HCT116 (cell line): ENCODE measurements at regions not wholly inside any gene's neighbourhood (a gene's known extent, or its start where the extent isn't known, plus 50 kb on each side); places are given as distances from the start of the nearest gene placed in this dataset.

ENCODE experiments used
- ATAC-seq: fragments of 200-7000 bp; cut with Tn5 transposase; 2 replicates; pipeline ENCODE4 v1.9.1; 2020; ENCODE audit warnings: mild to moderate bottlenecking, moderate library complexity
- BruUV-seq: library from RNA; stranded (reverse); fragments of 400-500 nt; replicated peaks from 2 replicates; lab custom pipeline; 2021; lab: Mats Ljungman, UMichigan
- CTCF ChIA-PET: fragments of 300-600 bp; sonication (Branson Sonifier 250); formaldehyde crosslinking; loops from one replicate; lab custom pipeline; 2021; ENCODE audit warnings: antibody characterized with exemption; lab: Charles Lee
- POLR2A ChIA-PET: fragments of 300-600, 350-600 bp; sonication (Branson Sonifier 250); formaldehyde crosslinking; loops from one replicate; lab custom pipeline; 2021; ENCODE audit warnings: antibody characterized with exemption; lab: Charles Lee
- RAD21 ChIA-PET, 2 experiments: fragments of 300-600 bp; sonication (Branson Sonifier 250); formaldehyde crosslinking; loops; one replicate each; lab custom pipeline; 2023; ENCODE audit warnings: low total read pairs in 2 of 2; ENCODE audit not compliant: uncharacterized antibody in 2 of 2, unreplicated experiment in 2 of 2, low non-redundant PET in 1 of 2; lab: Charles Lee
- DNase-seq: peaks from one replicate; pipeline ENCODE4 v3.0.0-alpha.2; 2010; ENCODE audit warnings: low read depth, low spot score
- H2AFZ ChIP-seq: fragments of 200-600 bp; shearing (Covaris generic), sonication (generic); 2 replicates; pipeline ENCODE4 v1.6.1; 2017; ENCODE audit warnings: low read depth, mixed run types, mixed read lengths, antibody characterized with exemption, low read length; ENCODE audit not compliant: poor library complexity, severe bottlenecking
- H3K27ac ChIP-seq: 2 replicates; pipeline ENCODE4 v1.5.1; 2012; ENCODE audit warnings: low read depth, low read length
- H3K27me3 ChIP-seq: fragments of 200-600 bp; sonication (generic); 2 replicates; pipeline ENCODE4 v1.6.1; 2016; ENCODE audit warnings: mixed run types, low read length, mixed read lengths; ENCODE audit not compliant: insufficient read depth
- H3K36me3 ChIP-seq, 2 experiments: fragments of 200-500 bp in 1 of 2; fragments of 200-600 bp in 1 of 2; sonication (Bioruptor generic) in 1 of 2; sonication (generic) in 1 of 2; 2 replicates each; pipeline versions ENCODE4 v1.5.1 to v1.6.1; 2014 to 2016; ENCODE audit warnings: low read length in 2 of 2, inconsistent platforms in 1 of 2, mixed read lengths in 1 of 2, mixed run types in 1 of 2; ENCODE audit not compliant: insufficient read depth in 2 of 2, control insufficient read depth in 1 of 2
- H3K4me1 ChIP-seq, 2 experiments: fragments of 200-600 bp in 1 of 2; sonication (generic) in 1 of 2; 2 replicates each; pipeline versions ENCODE4 v1.5.1 to v1.6.1; 2012 to 2017; ENCODE audit warnings: low read length in 2 of 2, inconsistent platforms in 1 of 2, mild to moderate bottlenecking in 1 of 2, mixed read lengths in 1 of 2, mixed run types in 1 of 2, moderate library complexity in 1 of 2; ENCODE audit not compliant: insufficient read depth in 2 of 2, control insufficient read depth in 1 of 2
- H3K4me2 ChIP-seq: fragments of 200-600 bp; sonication (generic); 2 replicates; pipeline ENCODE4 v1.6.1; 2017; ENCODE audit warnings: mixed run types, low read length, mixed read lengths
- H3K4me3 ChIP-seq, 2 experiments: fragments of 200-600 bp in 1 of 2; sonication (generic) in 1 of 2; replicated peaks in 1 of 2; 2 replicates each; pipeline ENCODE4 v1.5.1; 2011 to 2016; ENCODE audit warnings: low read length in 2 of 2, control low read depth in 1 of 2, low read depth in 1 of 2, mild to moderate bottlenecking in 1 of 2, mixed read lengths in 1 of 2, mixed run types in 1 of 2
- H3K79me2 ChIP-seq: fragments of 200-600 bp; sonication (generic); 2 replicates; pipeline ENCODE4 v1.6.1; 2017; ENCODE audit warnings: mild to moderate bottlenecking, mixed run types, low read length, moderate library complexity, mixed read lengths; ENCODE audit not compliant: insufficient read depth
- H3K9ac ChIP-seq: fragments of 200-600 bp; sonication (generic); 2 replicates; pipeline ENCODE4 v1.6.1; 2016; ENCODE audit warnings: low read length, mixed read lengths
- H3K9me2 ChIP-seq: fragments of 200-600 bp; sonication (generic), shearing (Covaris generic); 2 replicates; pipeline ENCODE4 v1.6.1; 2017; ENCODE audit warnings: mixed run types, mild to moderate bottlenecking, moderate library complexity; ENCODE audit not compliant: insufficient read depth
- H3K9me3 ChIP-seq, 2 experiments: fragments of 200-500 bp in 1 of 2; fragments of 200-600 bp in 1 of 2; sonication (Bioruptor generic) in 1 of 2; sonication (generic) in 1 of 2; 2 replicates each; pipeline ENCODE4 v1.6.1; 2014 to 2017; ENCODE audit warnings: low read length in 2 of 2, mixed read lengths in 2 of 2, inconsistent platforms in 1 of 2, low read depth in 1 of 2, mild to moderate bottlenecking in 1 of 2, mixed run types in 1 of 2, moderate library complexity in 1 of 2; ENCODE audit not compliant: control insufficient read depth in 1 of 2, insufficient read depth in 1 of 2
- H4K20me1 ChIP-seq: fragments of 200-600 bp; sonication (generic), shearing (Covaris generic); 2 replicates; pipeline ENCODE4 v1.6.1; 2017; ENCODE audit warnings: mixed run types, mild to moderate bottlenecking, moderate library complexity; ENCODE audit not compliant: insufficient read depth
- CEBPB ChIP-seq: IDR thresholded peaks from 2 replicates; pipeline ENCODE4 v1.6.1; 2012; ENCODE audit warnings: low read depth
- EGR1 ChIP-seq: IDR thresholded peaks from 2 replicates; pipeline ENCODE4 v1.6.1; 2012; ENCODE audit warnings: low read depth
- ELF1 ChIP-seq: IDR thresholded peaks from 2 replicates; pipeline ENCODE4 v1.6.1; 2012; ENCODE audit warnings: low read depth, borderline replicate concordance
- EZH2 ChIP-seq: fragments of 200-600 bp; sonication (generic); IDR thresholded peaks from 2 replicates; pipeline ENCODE4 v1.6.1; 2017; ENCODE audit warnings: antibody characterized with exemption, mixed run types
- EZH2phosphoT487 ChIP-seq: fragments of 200-600 bp; IDR thresholded peaks from 2 replicates; pipeline ENCODE4 v1.6.1; 2018; ENCODE audit warnings: antibody characterized with exemption, borderline replicate concordance
- FOSL1 ChIP-seq: IDR thresholded peaks from 2 replicates; pipeline ENCODE4 v1.6.1; 2012; ENCODE audit warnings: low read depth
- JUND ChIP-seq: IDR thresholded peaks from 2 replicates; pipeline ENCODE4 v1.6.1; 2012
- POLR2A ChIP-seq: IDR thresholded peaks from 2 replicates; pipeline ENCODE4 v1.7.0; 2011; ENCODE audit warnings: borderline replicate concordance; ENCODE audit not compliant: insufficient read depth, insufficient read length; ENCODE audit errors: extremely low read depth
- POLR2AphosphoS5 ChIP-seq: IDR thresholded peaks from 2 replicates; pipeline ENCODE4 v1.6.1; 2011; ENCODE audit warnings: mild to moderate bottlenecking, low read depth, low read length, moderate library complexity
- RAD21 ChIP-seq: IDR thresholded peaks from 2 replicates; pipeline ENCODE4 v1.6.1; 2012; ENCODE audit warnings: low read depth, mild to moderate bottlenecking
- SRF ChIP-seq: IDR thresholded peaks from 2 replicates; pipeline ENCODE4 v1.6.1; 2012; ENCODE audit warnings: low read depth
- TCF7L2 ChIP-seq: IDR thresholded peaks from 2 replicates; pipeline ENCODE4 v1.7.0; 2011; ENCODE audit warnings: borderline replicate concordance, inconsistent platforms; ENCODE audit not compliant: insufficient read depth, insufficient read length; ENCODE audit errors: extremely low read depth
- YY1 ChIP-seq: IDR thresholded peaks from 2 replicates; pipeline ENCODE4 v1.6.1; 2011; ENCODE audit warnings: low read length, low read depth, moderate library complexity, mild to moderate bottlenecking; ENCODE audit not compliant: insufficient replicate concordance; ENCODE audit errors: extremely low read depth
- ZNF274 ChIP-seq: fragments of 200-500 bp; sonication (Bioruptor generic); IDR thresholded peaks from 2 replicates; pipeline ENCODE4 v1.6.1; 2014; ENCODE audit warnings: mild to moderate bottlenecking, low read depth, low read length, inconsistent platforms
- intact Hi-C: fragments of 100-400 bp; cut with micrococcal nuclease; formaldehyde crosslinking; loops from 2 replicates; pipeline ENCODE4 v1.10.0; 2022
- TF ChIP-seq, protein P1 (sequence below): IDR thresholded peaks from 2 replicates; pipeline ENCODE4 v1.6.1; 2012
- TF ChIP-seq, protein P2 (sequence below): IDR thresholded peaks from 2 replicates; pipeline ENCODE4 v1.6.1; 2012
- TF ChIP-seq, protein P3 (sequence below): IDR thresholded peaks from 2 replicates; pipeline ENCODE4 v1.6.1; 2012; ENCODE audit warnings: low read depth
- TF ChIP-seq, protein P4 (sequence below): IDR thresholded peaks from 2 replicates; pipeline ENCODE4 v1.6.1; 2011; ENCODE audit warnings: mild to moderate bottlenecking, low read length, moderate library complexity; ENCODE audit not compliant: insufficient replicate concordance; ENCODE audit errors: extremely low read depth
- TF ChIP-seq, protein P5 (sequence below), 3 experiments: fragments of 200-600 bp in 1 of 3; sonication (generic) in 1 of 3; IDR thresholded peaks in 2 of 3; conservative IDR thresholded peaks in 1 of 3; 2 replicates each; pipeline ENCODE4 v1.5.1; 2012 to 2017; ENCODE audit warnings: low read depth in 2 of 3, low read length in 2 of 3, antibody characterized with exemption in 1 of 3, borderline replicate concordance in 1 of 3, control low read depth in 1 of 3, mild to moderate bottlenecking in 1 of 3, mixed read lengths in 1 of 3, mixed run types in 1 of 3, moderate library complexity in 1 of 3; ENCODE audit not compliant: insufficient read depth in 1 of 3

DNA sequence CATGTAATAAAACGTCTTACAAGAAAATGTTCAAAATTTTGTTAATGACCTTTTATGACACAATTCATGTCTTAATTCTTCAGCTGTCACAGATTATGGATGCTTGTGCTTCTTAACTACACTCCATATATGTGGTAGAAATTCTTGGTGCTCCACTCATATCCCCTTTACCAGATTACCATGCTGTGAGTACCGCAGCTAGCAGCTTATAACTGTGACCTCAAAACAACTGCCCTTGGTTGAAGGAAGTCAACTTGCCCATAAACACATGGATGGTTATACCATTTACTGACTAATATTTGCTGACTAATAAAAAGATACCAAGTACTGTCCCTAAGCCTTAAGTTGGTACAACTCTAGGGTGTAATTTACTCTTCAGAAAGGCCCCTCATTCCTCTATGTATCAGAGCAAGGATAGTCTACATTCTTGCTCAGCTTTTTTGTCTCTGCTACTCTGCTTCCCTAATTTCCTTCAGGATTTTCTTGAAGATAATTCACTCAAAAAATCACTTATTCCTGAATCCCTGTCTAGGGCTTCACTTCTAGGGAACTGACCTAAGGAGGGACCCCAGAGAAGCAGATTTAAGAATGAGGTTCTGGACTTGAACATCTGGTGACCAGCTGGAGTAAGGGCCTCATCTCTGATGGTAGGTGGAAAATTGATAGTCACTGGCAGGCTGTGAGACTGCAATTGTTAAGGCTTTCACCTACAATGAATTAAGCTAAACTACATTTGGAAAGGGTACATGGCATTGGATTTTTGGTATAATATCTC is 152.3 kb downstream of the SLC6A15 start:
- no peak overlapping the region for H3K4me3 ChIP-seq
- no peak overlapping the region for H3K9ac ChIP-seq
- TF ChIP-seq CEBPB (no peak), JUND (no peak), POLR2A (no peak), POLR2AphosphoS5 (no peak), RAD21 (no peak), EZH2 (no peak), TCF7L2 (no peak), EGR1 (no peak), ELF1 (no peak), SRF (no peak), ZNF274 (no peak), EZH2phosphoT487 (no peak), FOSL1 (no peak), YY1 (no peak)
- TF ChIP-seq, protein P1, sequence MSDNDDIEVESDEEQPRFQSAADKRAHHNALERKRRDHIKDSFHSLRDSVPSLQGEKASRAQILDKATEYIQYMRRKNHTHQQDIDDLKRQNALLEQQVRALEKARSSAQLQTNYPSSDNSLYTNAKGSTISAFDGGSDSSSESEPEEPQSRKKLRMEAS, result no peak
- TF ChIP-seq, protein P2, sequence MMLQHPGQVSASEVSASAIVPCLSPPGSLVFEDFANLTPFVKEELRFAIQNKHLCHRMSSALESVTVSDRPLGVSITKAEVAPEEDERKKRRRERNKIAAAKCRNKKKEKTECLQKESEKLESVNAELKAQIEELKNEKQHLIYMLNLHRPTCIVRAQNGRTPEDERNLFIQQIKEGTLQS, result no peak
- TF ChIP-seq, protein P3, sequence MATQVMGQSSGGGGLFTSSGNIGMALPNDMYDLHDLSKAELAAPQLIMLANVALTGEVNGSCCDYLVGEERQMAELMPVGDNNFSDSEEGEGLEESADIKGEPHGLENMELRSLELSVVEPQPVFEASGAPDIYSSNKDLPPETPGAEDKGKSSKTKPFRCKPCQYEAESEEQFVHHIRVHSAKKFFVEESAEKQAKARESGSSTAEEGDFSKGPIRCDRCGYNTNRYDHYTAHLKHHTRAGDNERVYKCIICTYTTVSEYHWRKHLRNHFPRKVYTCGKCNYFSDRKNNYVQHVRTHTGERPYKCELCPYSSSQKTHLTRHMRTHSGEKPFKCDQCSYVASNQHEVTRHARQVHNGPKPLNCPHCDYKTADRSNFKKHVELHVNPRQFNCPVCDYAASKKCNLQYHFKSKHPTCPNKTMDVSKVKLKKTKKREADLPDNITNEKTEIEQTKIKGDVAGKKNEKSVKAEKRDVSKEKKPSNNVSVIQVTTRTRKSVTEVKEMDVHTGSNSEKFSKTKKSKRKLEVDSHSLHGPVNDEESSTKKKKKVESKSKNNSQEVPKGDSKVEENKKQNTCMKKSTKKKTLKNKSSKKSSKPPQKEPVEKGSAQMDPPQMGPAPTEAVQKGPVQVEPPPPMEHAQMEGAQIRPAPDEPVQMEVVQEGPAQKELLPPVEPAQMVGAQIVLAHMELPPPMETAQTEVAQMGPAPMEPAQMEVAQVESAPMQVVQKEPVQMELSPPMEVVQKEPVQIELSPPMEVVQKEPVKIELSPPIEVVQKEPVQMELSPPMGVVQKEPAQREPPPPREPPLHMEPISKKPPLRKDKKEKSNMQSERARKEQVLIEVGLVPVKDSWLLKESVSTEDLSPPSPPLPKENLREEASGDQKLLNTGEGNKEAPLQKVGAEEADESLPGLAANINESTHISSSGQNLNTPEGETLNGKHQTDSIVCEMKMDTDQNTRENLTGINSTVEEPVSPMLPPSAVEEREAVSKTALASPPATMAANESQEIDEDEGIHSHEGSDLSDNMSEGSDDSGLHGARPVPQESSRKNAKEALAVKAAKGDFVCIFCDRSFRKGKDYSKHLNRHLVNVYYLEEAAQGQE, result no peak
- TF ChIP-seq, protein P4, sequence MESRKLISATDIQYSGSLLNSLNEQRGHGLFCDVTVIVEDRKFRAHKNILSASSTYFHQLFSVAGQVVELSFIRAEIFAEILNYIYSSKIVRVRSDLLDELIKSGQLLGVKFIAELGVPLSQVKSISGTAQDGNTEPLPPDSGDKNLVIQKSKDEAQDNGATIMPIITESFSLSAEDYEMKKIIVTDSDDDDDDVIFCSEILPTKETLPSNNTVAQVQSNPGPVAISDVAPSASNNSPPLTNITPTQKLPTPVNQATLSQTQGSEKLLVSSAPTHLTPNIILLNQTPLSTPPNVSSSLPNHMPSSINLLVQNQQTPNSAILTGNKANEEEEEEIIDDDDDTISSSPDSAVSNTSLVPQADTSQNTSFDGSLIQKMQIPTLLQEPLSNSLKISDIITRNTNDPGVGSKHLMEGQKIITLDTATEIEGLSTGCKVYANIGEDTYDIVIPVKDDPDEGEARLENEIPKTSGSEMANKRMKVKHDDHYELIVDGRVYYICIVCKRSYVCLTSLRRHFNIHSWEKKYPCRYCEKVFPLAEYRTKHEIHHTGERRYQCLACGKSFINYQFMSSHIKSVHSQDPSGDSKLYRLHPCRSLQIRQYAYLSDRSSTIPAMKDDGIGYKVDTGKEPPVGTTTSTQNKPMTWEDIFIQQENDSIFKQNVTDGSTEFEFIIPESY, result no peak
- TF ChIP-seq, protein P5, sequence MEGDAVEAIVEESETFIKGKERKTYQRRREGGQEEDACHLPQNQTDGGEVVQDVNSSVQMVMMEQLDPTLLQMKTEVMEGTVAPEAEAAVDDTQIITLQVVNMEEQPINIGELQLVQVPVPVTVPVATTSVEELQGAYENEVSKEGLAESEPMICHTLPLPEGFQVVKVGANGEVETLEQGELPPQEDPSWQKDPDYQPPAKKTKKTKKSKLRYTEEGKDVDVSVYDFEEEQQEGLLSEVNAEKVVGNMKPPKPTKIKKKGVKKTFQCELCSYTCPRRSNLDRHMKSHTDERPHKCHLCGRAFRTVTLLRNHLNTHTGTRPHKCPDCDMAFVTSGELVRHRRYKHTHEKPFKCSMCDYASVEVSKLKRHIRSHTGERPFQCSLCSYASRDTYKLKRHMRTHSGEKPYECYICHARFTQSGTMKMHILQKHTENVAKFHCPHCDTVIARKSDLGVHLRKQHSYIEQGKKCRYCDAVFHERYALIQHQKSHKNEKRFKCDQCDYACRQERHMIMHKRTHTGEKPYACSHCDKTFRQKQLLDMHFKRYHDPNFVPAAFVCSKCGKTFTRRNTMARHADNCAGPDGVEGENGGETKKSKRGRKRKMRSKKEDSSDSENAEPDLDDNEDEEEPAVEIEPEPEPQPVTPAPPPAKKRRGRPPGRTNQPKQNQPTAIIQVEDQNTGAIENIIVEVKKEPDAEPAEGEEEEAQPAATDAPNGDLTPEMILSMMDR (IDR thresholded peaks at IDR 0.05 in 2 of 3, conservative IDR thresholded peaks at IDR 0.05 in 1 of 3; ENCODE audit: borderline replicate concordance in 1 of 3, insufficient read depth in 1 of 3, low read depth in 2 of 3, low read length in 2 of 3), result no peak
- H3K4me1 ChIP-seq, result no peaks in the 10 kb centered on the region
- no peak overlapping the region for H3K27ac ChIP-seq
- intact Hi-C loops, result no loop called here
- DNase-seq (no peak), ATAC-seq (no peak)
- no peaks in the 10 kb centered on the region for H3K9me3 ChIP-seq
- no peaks in the 10 kb centered on the region for H3K9me2 ChIP-seq
- H2AFZ ChIP-seq, result no peak overlapping the region
- no peaks in the 10 kb centered on the region for H3K27me3 ChIP-seq
- POLR2A ChIA-PET, result no interaction called here
- no peak overlapping the region for H3K4me2 ChIP-seq
- RAD21 ChIA-PET, result no interaction called here
- H3K36me3 ChIP-seq, result no peaks in the 10 kb centered on the region
- CTCF ChIA-PET, result no interaction called here
- no TSS peak for BruUV-seq
- no peaks in the 10 kb centered on the region for H4K20me1 ChIP-seq
- H3K79me2 ChIP-seq, result no peaks in the 10 kb centered on the region
